HEK293T (cell line): ENCODE measurements at regions not wholly inside any gene's neighbourhood (a gene's known extent, or its start where the extent isn't known, plus 50 kb on each side); places are given as distances from the start of the nearest gene placed in this dataset.

ENCODE experiments used
- CTCF ChIA-PET: fragments of 350-600 bp; formaldehyde crosslinking; extraction: SDS; loops from one replicate; lab custom pipeline; 2021; ENCODE audit warnings: antibody characterized with exemption, inconsistent platforms; lab: Yijun Ruan, JAX
- POLR2A ChIA-PET: fragments of 350-600 bp; formaldehyde crosslinking; extraction: SDS; loops from one replicate; lab custom pipeline; 2020; ENCODE audit warnings: antibody characterized with exemption, inconsistent platforms; lab: Yijun Ruan, JAX
- DNase-seq: peaks from one replicate; pipeline ENCODE4 v3.0.0; 2012; ENCODE audit warnings: mixed read lengths; ENCODE audit errors: extremely low spot score
- ARNT ChIP-seq: fragments of 450-650 bp; IDR thresholded peaks from 2 replicates; pipeline ENCODE4 v1.6.1; 2017; ENCODE audit warnings: mild to moderate bottlenecking
- BHLHE40 ChIP-seq: fragments of 450-650 bp; IDR thresholded peaks from 2 replicates; pipeline ENCODE4 v1.6.1; 2016; ENCODE audit warnings: mild to moderate bottlenecking, moderate library complexity, borderline replicate concordance
- CTBP1 ChIP-seq: fragments of 450-650 bp; IDR thresholded peaks from 2 replicates; pipeline ENCODE4 v1.6.1; 2016; ENCODE audit warnings: borderline replicate concordance
- ELF4 ChIP-seq: fragments of 450-650 bp; IDR thresholded peaks from 2 replicates; pipeline ENCODE4 v1.6.1; 2017; ENCODE audit warnings: antibody characterized with exemption
- FOXA1 ChIP-seq: fragments of 450-650 bp; IDR thresholded peaks from 2 replicates; pipeline ENCODE4 v1.6.1; 2016; ENCODE audit warnings: mild to moderate bottlenecking
- FOXK2 ChIP-seq: fragments of 450-650 bp; IDR thresholded peaks from 2 replicates; pipeline ENCODE4 v1.6.1; 2016; ENCODE audit warnings: mild to moderate bottlenecking
- FOXM1 ChIP-seq: fragments of 450-650 bp; IDR thresholded peaks from 2 replicates; pipeline ENCODE4 v1.6.1; 2017; ENCODE audit warnings: mild to moderate bottlenecking, borderline replicate concordance
- HDGF ChIP-seq: fragments of 450-650 bp; IDR thresholded peaks from 2 replicates; pipeline ENCODE4 v1.6.1; 2017; ENCODE audit warnings: antibody characterized with exemption, borderline replicate concordance
- L3MBTL2 ChIP-seq: fragments of 450-650 bp; conservative IDR thresholded peaks from 2 replicates; pipeline ENCODE4 v1.6.1; 2016; ENCODE audit warnings: mild to moderate bottlenecking
- LEF1 ChIP-seq: fragments of 450-650 bp; IDR thresholded peaks from 2 replicates; pipeline ENCODE4 v1.6.1; 2017; ENCODE audit warnings: mild to moderate bottlenecking, borderline replicate concordance
- NFRKB ChIP-seq: fragments of 450-650 bp; IDR thresholded peaks from 2 replicates; pipeline ENCODE4 v1.6.1; 2016; ENCODE audit warnings: mild to moderate bottlenecking, moderate library complexity
- PKNOX1 ChIP-seq: fragments of 450-650 bp; IDR thresholded peaks from 2 replicates; pipeline ENCODE4 v1.6.1; 2016
- SP1 ChIP-seq: fragments of 450-650 bp; IDR thresholded peaks from 2 replicates; pipeline ENCODE4 v1.6.1; 2017
- SUZ12 ChIP-seq: fragments of 450-650 bp; IDR thresholded peaks from 2 replicates; pipeline ENCODE4 v1.6.1; 2016; ENCODE audit warnings: mild to moderate bottlenecking
- TARDBP ChIP-seq: fragments of 450-650 bp; IDR thresholded peaks from 2 replicates; pipeline ENCODE4 v1.6.1; 2016
- ZNF384 ChIP-seq: fragments of 450-650 bp; IDR thresholded peaks from 2 replicates; pipeline ENCODE4 v1.6.1; 2016

- CTCF ChIA-PET: no interaction called here
- POLR2A ChIA-PET: no interaction called here
- no peak for TF ChIP-seq L3MBTL2
- TF ChIP-seq PKNOX1: no peak
- TF ChIP-seq TARDBP: no peak
- no peak for TF ChIP-seq SUZ12
- TF ChIP-seq ELF4: no peak
- TF ChIP-seq ARNT: no peak
- no peak for TF ChIP-seq CTBP1
- no peak for TF ChIP-seq FOXA1
- TF ChIP-seq HDGF: no peak
- no peak for TF ChIP-seq FOXK2
- TF ChIP-seq LEF1: no peak
- TF ChIP-seq SP1: no peak
- TF ChIP-seq FOXM1: no peak
- no peak for TF ChIP-seq NFRKB
- no peak for TF ChIP-seq BHLHE40
- TF ChIP-seq ZNF384: no peak
- DNase-seq: no peak
Observed at GRCh38 chr5:33033516-33033915, 322.4 kb downstream of the NPR3 start.

- no peak for DNase-seq
- ChIA-PET CTCF (no interaction called here), POLR2A (no interaction called here)
- TF ChIP-seq BHLHE40: no peak
- no peak for TF ChIP-seq L3MBTL2
- no peak for TF ChIP-seq NFRKB
- no peak for TF ChIP-seq HDGF
- no peak for TF ChIP-seq ZNF384
- TF ChIP-seq FOXM1: no peak
- no peak for TF ChIP-seq CTBP1
- TF ChIP-seq SUZ12: no peak
- no peak for TF ChIP-seq PKNOX1
- TF ChIP-seq ELF4: no peak
- no peak for TF ChIP-seq FOXA1
- no peak for TF ChIP-seq ARNT
- TF ChIP-seq SP1: no peak
Observed at GRCh38 chr5:33034777-33035176, 323.7 kb downstream of the NPR3 start.

GRCh38 chr5:33035851-33036527 lies 324.9 kb downstream of the NPR3 start:
- CTCF ChIA-PET: no interaction called here
- TF ChIP-seq NFRKB (no peak), TARDBP (no peak), ZNF384 (no peak), FOXM1 (no peak), PKNOX1 (no peak), CTBP1 (no peak), ARNT (no peak), HDGF (no peak), FOXK2 (no peak), SP1 (no peak)
- no peak for DNase-seq
- POLR2A ChIA-PET: no interaction called here

- ChIA-PET CTCF (no interaction called here), POLR2A (no interaction called here)
- DNase-seq: no peak
- TF ChIP-seq PKNOX1: no peak
- TF ChIP-seq FOXA1: no peak
- TF ChIP-seq LEF1: no peak
- no peak for TF ChIP-seq TARDBP
- TF ChIP-seq HDGF: no peak
- no peak for TF ChIP-seq NFRKB
- no peak for TF ChIP-seq ARNT
- no peak for TF ChIP-seq SP1
- no peak for TF ChIP-seq CTBP1
- TF ChIP-seq SUZ12: no peak
- TF ChIP-seq ELF4: no peak
- no peak for TF ChIP-seq L3MBTL2
- no peak for TF ChIP-seq ZNF384
- TF ChIP-seq BHLHE40: no peak
- no peak for TF ChIP-seq FOXK2
- TF ChIP-seq FOXM1: no peak
Observed at GRCh38 chr5:33037076-33037475, 326.0 kb downstream of the NPR3 start.

GRCh38 chr5:33041586-33041985 lies 330.5 kb downstream of the NPR3 start:
- TF ChIP-seq LEF1: no peak
- TF ChIP-seq FOXK2: no peak
- TF ChIP-seq ELF4: no peak
- no peak for TF ChIP-seq PKNOX1
- TF ChIP-seq FOXM1: no peak
- no peak for TF ChIP-seq ARNT
- TF ChIP-seq L3MBTL2: no peak
- TF ChIP-seq CTBP1: no peak
- no peak for TF ChIP-seq ZNF384
- no peak for TF ChIP-seq FOXA1
- no peak for TF ChIP-seq NFRKB
- no peak for TF ChIP-seq SP1
- TF ChIP-seq TARDBP: no peak
- no peak for TF ChIP-seq HDGF
- no peak for TF ChIP-seq BHLHE40
- no peak for DNase-seq
- ChIA-PET POLR2A (no interaction called here), CTCF (no interaction called here)
